GM12801 (cell line): ENCODE measurements at regions not wholly inside any gene's neighbourhood (a gene's known extent, or its start where the extent isn't known, plus 50 kb on each side); places are given as distances from the start of the nearest gene placed in this dataset.

Source experiments
- TF ChIP-seq, protein P1 (sequence below): IDR thresholded peaks from one replicate; pipeline ENCODE4 v1.5.1; 2011; ENCODE audit warnings: control low read depth; ENCODE audit not compliant: insufficient read length; ENCODE audit errors: extremely low read depth

DNA sequence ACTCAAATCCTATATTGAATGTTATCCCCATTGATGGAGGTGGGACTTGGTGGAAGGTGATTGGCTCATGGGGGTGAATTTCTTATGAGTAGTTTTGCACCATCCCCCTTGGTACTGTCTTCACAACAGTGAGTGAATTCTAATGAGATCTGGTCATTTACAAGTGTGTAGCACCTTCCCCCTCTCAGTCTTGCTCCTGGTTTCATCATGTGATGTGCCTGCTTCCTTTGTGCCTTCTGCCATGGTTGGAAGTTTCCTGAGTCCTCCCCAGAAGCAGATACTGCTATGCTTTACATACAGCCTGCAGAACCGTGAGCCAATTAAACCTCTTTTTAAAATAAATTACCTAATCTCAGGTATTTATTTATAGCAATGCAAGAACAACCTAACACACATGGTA is 302.4 kb upstream of the KITLG start:
- TF ChIP-seq, protein P1, sequence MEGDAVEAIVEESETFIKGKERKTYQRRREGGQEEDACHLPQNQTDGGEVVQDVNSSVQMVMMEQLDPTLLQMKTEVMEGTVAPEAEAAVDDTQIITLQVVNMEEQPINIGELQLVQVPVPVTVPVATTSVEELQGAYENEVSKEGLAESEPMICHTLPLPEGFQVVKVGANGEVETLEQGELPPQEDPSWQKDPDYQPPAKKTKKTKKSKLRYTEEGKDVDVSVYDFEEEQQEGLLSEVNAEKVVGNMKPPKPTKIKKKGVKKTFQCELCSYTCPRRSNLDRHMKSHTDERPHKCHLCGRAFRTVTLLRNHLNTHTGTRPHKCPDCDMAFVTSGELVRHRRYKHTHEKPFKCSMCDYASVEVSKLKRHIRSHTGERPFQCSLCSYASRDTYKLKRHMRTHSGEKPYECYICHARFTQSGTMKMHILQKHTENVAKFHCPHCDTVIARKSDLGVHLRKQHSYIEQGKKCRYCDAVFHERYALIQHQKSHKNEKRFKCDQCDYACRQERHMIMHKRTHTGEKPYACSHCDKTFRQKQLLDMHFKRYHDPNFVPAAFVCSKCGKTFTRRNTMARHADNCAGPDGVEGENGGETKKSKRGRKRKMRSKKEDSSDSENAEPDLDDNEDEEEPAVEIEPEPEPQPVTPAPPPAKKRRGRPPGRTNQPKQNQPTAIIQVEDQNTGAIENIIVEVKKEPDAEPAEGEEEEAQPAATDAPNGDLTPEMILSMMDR = no peak

DNA sequence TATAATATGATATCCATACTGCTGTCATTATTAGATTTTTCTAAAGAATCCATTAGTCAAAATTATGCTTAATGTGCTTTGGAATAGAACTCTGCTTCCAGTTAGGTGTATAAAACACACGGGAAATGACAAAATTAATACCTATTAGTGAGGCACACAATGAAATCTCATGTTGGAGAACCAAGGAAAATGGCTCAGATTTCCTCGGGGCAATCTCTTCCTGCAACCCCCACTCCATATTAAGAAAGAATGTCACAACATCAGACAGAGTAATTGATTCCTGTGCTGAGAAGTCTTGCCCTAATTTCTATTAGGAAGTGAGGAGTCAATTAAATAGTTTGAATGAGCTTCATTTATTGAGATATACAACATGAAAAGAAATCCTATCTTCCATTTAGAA is 299.8 kb upstream of the KITLG start:
- TF ChIP-seq, protein P1 = no peak

DNA sequence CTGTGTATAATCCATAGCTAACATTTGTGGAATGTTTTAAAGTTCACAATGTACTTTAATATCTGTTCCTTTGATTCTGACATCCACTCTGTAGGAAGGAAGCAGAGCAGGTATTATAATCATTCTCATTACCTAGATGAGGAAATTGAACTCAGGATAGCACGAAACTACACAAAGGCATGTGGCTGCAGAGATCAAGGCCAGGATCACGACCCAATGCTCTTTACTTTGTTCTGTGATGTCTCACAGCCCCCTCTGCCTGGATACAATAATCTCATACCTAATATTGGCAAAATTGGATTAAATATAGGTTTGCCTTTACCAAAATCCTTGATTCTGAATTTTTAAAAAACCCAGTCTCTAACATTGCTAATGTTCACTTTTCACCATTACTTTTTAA is 298.0 kb upstream of the KITLG start:
- TF ChIP-seq, protein P1 = no peak

DNA sequence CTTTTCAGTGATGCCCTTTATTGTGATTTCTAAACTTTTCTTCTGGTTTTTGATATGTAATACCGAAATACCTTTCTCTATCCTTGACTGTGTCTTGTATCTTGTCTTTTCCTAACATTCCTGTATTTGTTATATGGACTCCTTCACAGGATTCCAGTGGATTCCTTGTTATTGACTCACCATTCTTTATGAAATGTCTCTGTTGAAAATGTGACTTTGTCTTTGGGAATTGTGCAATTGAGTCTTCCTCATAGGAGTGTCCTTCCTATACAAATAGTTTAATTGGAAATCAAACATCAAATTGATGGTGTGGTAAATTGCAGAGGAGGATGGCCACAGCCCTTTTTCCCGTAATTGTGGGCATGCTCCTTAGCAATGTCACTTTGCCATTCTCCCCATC is 296.6 kb upstream of the KITLG start:
- TF ChIP-seq, protein P1 = no peak

DNA sequence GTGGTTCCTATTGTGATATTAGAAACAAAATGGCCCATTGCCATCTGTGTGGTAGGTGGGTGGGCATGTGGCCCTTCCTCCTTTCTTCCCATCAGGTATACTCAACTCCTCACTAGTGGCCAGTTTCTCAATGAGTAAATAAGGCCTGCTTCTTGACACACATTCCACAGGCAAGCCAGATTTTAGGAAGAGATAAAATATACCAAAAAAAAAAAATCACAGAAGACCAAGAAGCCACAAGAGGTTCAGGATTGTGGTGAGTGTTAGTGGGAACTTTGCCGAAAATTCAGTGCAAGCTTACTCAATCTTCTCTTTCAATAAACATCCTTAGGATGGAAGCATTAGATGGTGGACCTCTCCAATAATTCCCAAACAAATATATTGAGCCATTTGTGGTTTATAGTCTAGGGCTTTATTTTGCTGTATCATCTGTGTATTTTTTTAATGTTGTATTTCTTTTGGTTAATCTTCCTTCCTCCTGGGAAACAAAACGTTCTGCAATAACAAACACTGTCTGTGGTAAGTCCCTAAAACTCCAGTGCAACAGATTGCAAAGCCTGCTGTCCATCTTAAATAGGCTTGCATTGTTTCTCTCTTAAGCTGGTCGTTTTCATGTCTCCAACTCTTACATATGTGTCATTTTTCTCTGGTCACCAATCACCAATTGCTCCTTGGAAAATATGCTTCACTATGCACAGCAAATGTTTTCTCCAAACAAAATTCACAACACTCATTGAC is 289.9 kb upstream of the KITLG start:
- TF ChIP-seq, protein P1 = no peak

DNA sequence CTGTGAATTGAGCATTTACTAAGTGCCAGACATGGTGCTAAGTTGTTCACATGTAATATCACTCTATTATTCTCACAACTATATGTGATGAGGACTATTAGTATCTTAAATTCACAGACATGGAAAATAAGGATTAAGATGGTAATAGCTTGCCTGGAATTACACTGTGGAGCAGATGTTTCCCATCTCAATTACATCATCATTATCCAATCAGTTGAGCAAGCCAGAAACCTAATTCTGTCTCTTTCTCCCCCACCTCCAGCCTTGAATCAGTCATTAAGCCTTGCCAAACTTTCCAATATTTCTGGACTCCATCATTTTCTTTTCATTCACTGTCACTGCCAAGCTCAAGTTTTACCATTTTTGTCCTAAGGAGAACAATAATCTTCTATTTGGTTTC is 287.8 kb upstream of the KITLG start:
- TF ChIP-seq, protein P1 = no peak

DNA sequence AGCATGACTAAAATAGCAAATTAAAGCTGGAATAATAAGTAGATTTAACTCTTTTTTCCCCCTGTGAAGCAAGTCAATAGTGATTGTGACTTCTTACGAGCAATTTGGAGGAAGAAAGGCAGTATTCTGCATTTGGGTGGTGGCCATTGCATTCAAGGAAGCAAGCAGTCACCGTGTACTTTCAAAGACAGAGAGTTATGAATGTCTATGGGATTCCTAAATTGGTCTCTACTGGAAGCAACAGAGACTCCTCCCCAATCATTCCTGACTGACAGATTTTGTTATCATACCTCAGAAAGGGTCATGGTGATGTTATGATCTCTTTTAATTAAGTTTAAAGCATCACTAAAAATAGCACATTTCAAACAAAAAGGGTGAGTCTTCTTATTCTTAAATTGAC is 287.2 kb upstream of the KITLG start:
- TF ChIP-seq, protein P1 = no peak
